ENCODE measurements at regions not wholly inside any gene's neighbourhood (a gene's known extent, or its start where the extent isn't known, plus 50 kb on each side); places are given as distances from the start of the nearest gene placed in this dataset.

- TF ChIP-seq POLR2A (IDR thresholded peaks at IDR 0.05): no peak
- TF ChIP-seq CTCF (IDR thresholded peaks at IDR 0.05): no peak
- TF ChIP-seq EP300 (IDR thresholded peaks at IDR 0.05): no peak
- WGBS, 3 donors: 48 to 56% (median 54%) methylated on average over 4 of the region's 4 CpGs
- Histone ChIP-seq H3K27ac (no peak overlapping the region), H3K4me1 (ENCODE audit: insufficient read depth) (no peaks in the 10 kb centered on the region), H3K4me3 (no peak overlapping the region), H3K36me3 (no peaks in the 10 kb centered on the region), H3K9me3 (no peaks in the 10 kb centered on the region), H3K27me3 (no peaks in the 10 kb centered on the region)
- intact Hi-C loops (cut with DNase I): no loop called here
- no peak for DNase-seq
These were observed 87.7 kb downstream of the CHST1 start for GRCh38 chr11:45577752-45578151.

GRCh38 chr11:45576461-45577215, 88.8 kb downstream of the CHST1 start:
- no peak for DNase-seq
- intact Hi-C loops (cut with DNase I): no loop called here

GRCh38 chr11:45573728-45574127, 91.7 kb downstream of the CHST1 start:
- no peak overlapping the region for H3K4me3 ChIP-seq
- H3K4me1 ChIP-seq (ENCODE audit: insufficient read depth): no peaks in the 10 kb centered on the region
- no peaks in the 10 kb centered on the region for H3K27me3 ChIP-seq
- H3K27ac ChIP-seq: no peak overlapping the region
- intact Hi-C loops (cut with DNase I): no loop called here
- no peak for TF ChIP-seq EP300 (IDR thresholded peaks at IDR 0.05)
- no peak for TF ChIP-seq CTCF (IDR thresholded peaks at IDR 0.05)
- DNase-seq: no peak
- no peaks in the 10 kb centered on the region for H3K9me3 ChIP-seq
- no peaks in the 10 kb centered on the region for H3K36me3 ChIP-seq
- WGBS, 3 donors: 86 to 91% (median 89%) methylated on average over 5 of the region's 5 CpGs

More at GRCh38 chr11:45576461-45577215, 88.8 kb downstream of the CHST1 start:
- H3K36me3 ChIP-seq: no peaks in the 10 kb centered on the region
- H3K27ac ChIP-seq: no peak overlapping the region
- TF ChIP-seq POLR2A (IDR thresholded peaks at IDR 0.05) (no peak), CTCF (IDR thresholded peaks at IDR 0.05) (no peak), EP300 (IDR thresholded peaks at IDR 0.05) (no peak)
- H3K4me1 ChIP-seq (ENCODE audit: insufficient read depth): no peaks in the 10 kb centered on the region
- H3K9me3 ChIP-seq: no peaks in the 10 kb centered on the region
- no peak overlapping the region for H3K4me3 ChIP-seq
- no peaks in the 10 kb centered on the region for H3K27me3 ChIP-seq
- WGBS, 3 donors: 77 to 83% (median 80%) methylated on average over 13 of the region's 13 CpGs

- WGBS, 3 donors: 60 to 62% (median 62%) methylated on average over 7 of the region's 7 CpGs
- no peaks in the 10 kb centered on the region for H3K9me3 ChIP-seq
- no peak overlapping the region for H3K4me3 ChIP-seq
- intact Hi-C loops (cut with DNase I): no loop called here
- H3K27me3 ChIP-seq: no peaks in the 10 kb centered on the region
- no peak for TF ChIP-seq EP300 (IDR thresholded peaks at IDR 0.05)
- TF ChIP-seq CTCF (IDR thresholded peaks at IDR 0.05): no peak
- no peak for TF ChIP-seq POLR2A (IDR thresholded peaks at IDR 0.05)
- no peak for DNase-seq
- H3K4me1 ChIP-seq (ENCODE audit: insufficient read depth): no peaks in the 10 kb centered on the region
- H3K27ac ChIP-seq: no peak overlapping the region
- H3K36me3 ChIP-seq: no peaks in the 10 kb centered on the region
These were observed 92.9 kb downstream of the CHST1 start for GRCh38 chr11:45572354-45573123.
